ENCODE measurements at regions not wholly inside any gene's neighbourhood (a gene's known extent, or its start where the extent isn't known, plus 50 kb on each side); places are given as distances from the start of the nearest gene placed in this dataset.

- TF ChIP-seq GATA2 (IDR thresholded peaks at IDR 0.05; ENCODE audit: low read depth, low read length), result no peak
- no peak for TF ChIP-seq GATA3 (IDR thresholded peaks at IDR 0.05; ENCODE audit: low read depth, low read length)
Observed at GRCh38 chr2:58764338-58765104, 523.4 kb upstream of the FANCL start.
